CD8-positive, alpha-beta memory T cell (primary cell): ENCODE measurements at regions not wholly inside any gene's neighbourhood (a gene's known extent, or its start where the extent isn't known, plus 50 kb on each side); places are given as distances from the start of the nearest gene placed in this dataset.
A peak's percentile ranks its signal among the peaks of the same experiment; 100 is the strongest.

ENCODE experiments used
- CTCF ChIA-PET: fragments of 350-600 bp; sonication (Branson Sonifier 250); formaldehyde crosslinking; loops from one replicate; lab custom pipeline; 2021; ENCODE audit warnings: antibody characterized with exemption; lab: Charles Lee
- POLR2A ChIA-PET: fragments of 350-600 bp; sonication (Branson Sonifier 250); formaldehyde crosslinking; loops from one replicate; lab custom pipeline; 2021; ENCODE audit warnings: antibody characterized with exemption; lab: Charles Lee
- DNase-seq, 5 donors: peaks; one replicate each; pipeline versions ENCODE4 v3.0.0 to v3.0.0-alpha.2; 2020 to 2022; ENCODE audit warnings: mixed read lengths in 1 of 5
- H3K27ac ChIP-seq: one replicate; pipeline ENCODE4 v1.7.0; 2013; ENCODE audit warnings: low read depth, mild to moderate bottlenecking, low read length, moderate library complexity
- H3K27me3 ChIP-seq: 2 replicates; pipeline ENCODE4 v1.7.0; 2013; ENCODE audit warnings: low read length, mild to moderate bottlenecking; ENCODE audit not compliant: insufficient read depth, poor library complexity, severe bottlenecking
- H3K36me3 ChIP-seq: 2 replicates; pipeline ENCODE4 v1.7.0; 2013; ENCODE audit warnings: mild to moderate bottlenecking, low read length, moderate library complexity; ENCODE audit not compliant: insufficient read depth
- H3K4me1 ChIP-seq: 2 replicates; pipeline ENCODE4 v1.7.0; 2013; ENCODE audit warnings: mild to moderate bottlenecking, low read length, moderate library complexity; ENCODE audit not compliant: insufficient read depth
- H3K4me3 ChIP-seq: 2 replicates; pipeline ENCODE4 v1.7.0; 2013; ENCODE audit warnings: mild to moderate bottlenecking, low read length
- H3K9me3 ChIP-seq: 2 replicates; pipeline ENCODE4 v1.7.0; 2013; ENCODE audit warnings: mild to moderate bottlenecking, low read length
- H3K27ac Mint-ChIP-seq, 8 donors: one replicate each; pipeline ENCODE4 v1.8.0; 2020 to 2021; ENCODE audit warnings: mixed read lengths in 8 of 8, mild to moderate bottlenecking in 6 of 8, inconsistent platforms in 3 of 8, moderate library complexity in 3 of 8
- H3K27me3 Mint-ChIP-seq, 2 donors: one replicate each; pipeline ENCODE4 v1.8.0; 2020 to 2021; ENCODE audit warnings: mixed read lengths in 2 of 2, mild to moderate bottlenecking in 1 of 2, moderate library complexity in 1 of 2
- H3K36me3 Mint-ChIP-seq, 3 donors: one replicate each; pipeline ENCODE4 v1.8.0; 2020 to 2021; ENCODE audit warnings: mixed read lengths in 3 of 3, inconsistent platforms in 1 of 3, mild to moderate bottlenecking in 1 of 3
- H3K4me1 Mint-ChIP-seq, 3 donors: one replicate each; pipeline ENCODE4 v1.8.0; 2020 to 2021; ENCODE audit warnings: mixed read lengths in 3 of 3, inconsistent platforms in 1 of 3, mild to moderate bottlenecking in 1 of 3
- H3K4me3 Mint-ChIP-seq, 7 donors: one replicate each; pipeline ENCODE4 v1.8.0; 2020 to 2021; ENCODE audit warnings: mixed read lengths in 7 of 7, mild to moderate bottlenecking in 6 of 7, moderate library complexity in 4 of 7, inconsistent platforms in 2 of 7
- H3K9me3 Mint-ChIP-seq, 5 donors: one replicate each; pipeline ENCODE4 v1.8.0; 2020 to 2022; ENCODE audit warnings: mixed read lengths in 5 of 5, mild to moderate bottlenecking in 3 of 5, moderate library complexity in 2 of 5, inconsistent platforms in 1 of 5

DNA sequence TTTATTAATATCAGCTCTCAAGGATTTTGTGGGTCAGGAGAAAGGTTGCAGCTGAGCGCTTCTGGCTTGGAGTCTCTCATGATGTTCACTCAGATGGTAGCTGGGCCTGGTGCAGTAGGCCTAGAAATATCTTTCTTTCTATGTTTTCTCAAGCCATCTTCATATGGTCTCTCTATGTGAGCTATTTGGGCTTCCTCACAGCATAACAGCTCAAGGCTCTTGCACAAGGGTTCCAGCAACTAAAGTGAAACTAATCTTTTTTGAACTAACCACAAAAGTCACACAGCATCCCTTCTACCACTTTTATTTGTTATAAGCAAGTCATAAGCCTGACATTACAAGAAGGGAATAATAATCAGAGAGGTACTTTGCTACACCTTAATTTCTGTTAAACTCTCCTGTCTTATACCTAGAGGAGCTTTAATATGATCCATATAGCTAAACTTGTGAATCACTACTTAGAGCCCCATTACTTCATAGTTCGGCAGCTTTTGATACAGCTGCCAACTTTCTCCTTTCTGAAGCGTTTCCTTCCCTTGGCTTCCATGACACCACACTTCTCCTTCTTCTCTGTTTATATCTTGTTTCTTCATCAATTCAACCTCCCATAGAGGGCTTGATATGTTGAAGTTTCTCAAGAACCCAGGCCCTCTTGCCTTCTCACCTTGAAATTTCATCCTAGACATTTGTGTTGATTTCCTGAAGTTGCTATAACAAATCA, 720.2 kb downstream of the LTN1 start:
- Histone ChIP-seq H3K4me1 (no peaks in the 10 kb centered on the region), H3K36me3 (no peaks in the 10 kb centered on the region), H3K27me3 (no peaks in the 10 kb centered on the region), H3K4me3 (no peak overlapping the region), H3K27ac (no peak overlapping the region), H3K9me3 (no peaks in the 10 kb centered on the region)
- Mint-ChIP-seq H3K36me3 (no peaks in the 10 kb centered on the region), H3K9me3 (peaks cover 0 to 8% (median 1%) of the 10 kb centered on the region in 5 donors), H3K4me1 (no peaks in the 10 kb centered on the region), H3K27ac (no peak overlapping the region), H3K27me3 (no peaks in the 10 kb centered on the region), H3K4me3 (no peak overlapping the region)
- DNase-seq = no peak
- CTCF ChIA-PET = no interaction called here
- POLR2A ChIA-PET = no interaction called here

DNA sequence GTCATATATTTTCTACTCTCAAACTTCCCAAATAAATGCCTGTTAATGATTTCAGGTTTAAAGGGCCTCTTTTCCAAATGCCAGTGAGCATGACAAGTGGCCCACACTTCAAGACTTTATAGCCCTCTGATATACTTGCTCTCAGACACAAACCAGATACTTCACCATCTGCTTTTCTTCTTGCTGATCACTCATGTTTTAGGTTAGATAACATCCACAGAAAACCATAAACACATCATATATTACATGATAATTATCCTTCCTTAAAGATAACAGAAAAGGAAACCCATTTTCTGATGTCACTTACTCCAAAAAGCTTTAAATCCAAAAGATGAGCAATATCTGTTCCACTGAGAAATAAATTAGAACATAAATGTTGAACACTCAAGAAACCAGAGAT, 723.5 kb downstream of the LTN1 start:
- no peaks in the 10 kb centered on the region for H3K36me3 Mint-ChIP-seq
- no peak overlapping the region for H3K27ac ChIP-seq
- no peaks in the 10 kb centered on the region for H3K27me3 ChIP-seq
- DNase-seq = no peak
- H3K4me1 ChIP-seq = no peaks in the 10 kb centered on the region
- CTCF ChIA-PET = no interaction called here
- H3K4me3 ChIP-seq = no peak overlapping the region
- H3K27me3 Mint-ChIP-seq = no peaks in the 10 kb centered on the region
- POLR2A ChIA-PET = no interaction called here
- no peaks in the 10 kb centered on the region for H3K9me3 ChIP-seq
- H3K9me3 Mint-ChIP-seq = peaks cover 0 to 8% (median 1%) of the 10 kb centered on the region in 5 donors
- no peaks in the 10 kb centered on the region for H3K4me1 Mint-ChIP-seq
- H3K36me3 ChIP-seq = no peaks in the 10 kb centered on the region
- no peak overlapping the region for H3K27ac Mint-ChIP-seq
- H3K4me3 Mint-ChIP-seq = no peak overlapping the region

- Histone ChIP-seq H3K9me3 (no peaks in the 10 kb centered on the region), H3K4me1 (no peaks in the 10 kb centered on the region), H3K36me3 (no peaks in the 10 kb centered on the region), H3K27ac (no peak overlapping the region), H3K4me3 (no peak overlapping the region), H3K27me3 (no peaks in the 10 kb centered on the region)
- no peak overlapping the region for H3K4me3 Mint-ChIP-seq
- H3K4me1 Mint-ChIP-seq = no peaks in the 10 kb centered on the region
- CTCF ChIA-PET = no interaction called here
- DNase-seq = no peak
- POLR2A ChIA-PET = no interaction called here
- peaks cover 0 to 8% (median 1%) of the 10 kb centered on the region in 5 donors for H3K9me3 Mint-ChIP-seq
- no peaks in the 10 kb centered on the region for H3K36me3 Mint-ChIP-seq
- H3K27ac Mint-ChIP-seq = no peak overlapping the region
- H3K27me3 Mint-ChIP-seq = no peaks in the 10 kb centered on the region
Observed at GRCh38 chr21:28268685-28269084, 724.0 kb downstream of the LTN1 start.

DNA sequence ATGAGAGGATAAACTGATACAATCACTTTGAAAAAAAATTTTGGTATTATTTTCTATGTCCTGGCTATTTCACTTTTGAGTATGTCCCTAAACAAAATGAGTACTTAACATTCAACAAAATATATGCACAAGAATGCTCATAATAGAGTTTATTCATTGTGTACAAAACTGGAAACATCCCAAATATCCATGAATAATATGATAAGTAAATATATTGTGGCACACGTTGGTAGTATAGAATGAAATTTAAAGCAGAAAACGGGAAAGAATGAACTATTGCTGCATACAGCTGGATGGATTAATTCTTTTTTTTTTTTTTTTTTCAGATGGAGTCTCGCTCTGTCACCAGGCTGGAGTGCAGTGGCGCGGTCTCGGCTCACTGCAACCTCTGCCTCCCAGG, 725.2 kb downstream of the LTN1 start:
- no peaks in the 10 kb centered on the region for H3K27me3 Mint-ChIP-seq
- CTCF ChIA-PET = no interaction called here

GRCh38 chr21:28266061-28266460, 726.6 kb downstream of the LTN1 start:
- Histone ChIP-seq H3K4me3 (no peak overlapping the region), H3K27me3 (no peaks in the 10 kb centered on the region), H3K4me1 (no peaks in the 10 kb centered on the region), H3K27ac (no peak overlapping the region), H3K36me3 (no peaks in the 10 kb centered on the region), H3K9me3 (no peaks in the 10 kb centered on the region)
- Mint-ChIP-seq H3K36me3 (no peaks in the 10 kb centered on the region), H3K27ac (peak overlapping the region in 1 of 8 donors; percentile 32), H3K4me3 (no peak overlapping the region), H3K4me1 (no peaks in the 10 kb centered on the region), H3K27me3 (peaks cover 0 to 2% of the 10 kb centered on the region in 2 donors), H3K9me3 (peaks cover 0 to 8% (median 2%) of the 10 kb centered on the region in 5 donors)
- ChIA-PET CTCF (no interaction called here), POLR2A (no interaction called here)
- DNase-seq = no peak

More for the DNA sequence above, 725.2 kb downstream of the LTN1 start:
- H3K9me3 Mint-ChIP-seq = peaks cover 0 to 8% (median 1%) of the 10 kb centered on the region in 5 donors
- no peak overlapping the region for H3K4me3 Mint-ChIP-seq
- H3K4me3 ChIP-seq = no peak overlapping the region
- H3K27me3 ChIP-seq = no peaks in the 10 kb centered on the region
- no peaks in the 10 kb centered on the region for H3K9me3 ChIP-seq
- H3K4me1 Mint-ChIP-seq = no peaks in the 10 kb centered on the region
- no peaks in the 10 kb centered on the region for H3K36me3 Mint-ChIP-seq
- no peaks in the 10 kb centered on the region for H3K4me1 ChIP-seq
- DNase-seq = no peak
- H3K27ac Mint-ChIP-seq = no peak overlapping the region
- H3K36me3 ChIP-seq = no peaks in the 10 kb centered on the region
- POLR2A ChIA-PET = no interaction called here
- H3K27ac ChIP-seq = no peak overlapping the region

DNA sequence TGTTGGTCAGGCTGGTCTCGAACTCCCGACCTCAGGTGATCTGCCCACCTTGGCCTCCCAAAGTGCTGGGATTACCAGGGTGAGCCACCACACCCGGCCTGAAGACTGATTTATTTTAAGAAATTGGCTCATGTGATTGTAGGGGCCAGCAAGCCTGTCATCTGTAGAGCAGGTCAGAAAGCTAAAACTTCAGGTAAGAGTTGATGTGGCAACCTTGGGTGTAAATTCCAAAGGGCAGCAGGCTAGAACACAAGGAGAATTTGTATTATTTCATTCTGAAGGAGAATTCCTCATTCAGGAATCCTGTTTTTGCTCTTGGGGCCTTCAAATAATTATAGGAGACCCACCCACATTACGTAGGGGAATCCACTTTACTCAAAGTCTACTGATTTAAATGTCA, 728.7 kb downstream of the LTN1 start:
- Histone ChIP-seq H3K9me3 (no peaks in the 10 kb centered on the region), H3K4me1 (no peaks in the 10 kb centered on the region), H3K4me3 (no peak overlapping the region), H3K36me3 (no peaks in the 10 kb centered on the region), H3K27me3 (no peaks in the 10 kb centered on the region), H3K27ac (no peak overlapping the region)
- H3K4me1 Mint-ChIP-seq = no peaks in the 10 kb centered on the region
- no peak for DNase-seq
- H3K27ac Mint-ChIP-seq = no peak overlapping the region
- H3K27me3 Mint-ChIP-seq = peaks cover 0 to 2% of the 10 kb centered on the region in 2 donors
- POLR2A ChIA-PET = no interaction called here
- CTCF ChIA-PET = interaction anchor here (1.3 kb wide), 1 partner anchor 25 kb away, joined by 3 read pairs; no protein-coding TSS in a partner anchor
- H3K9me3 Mint-ChIP-seq = peaks cover 0 to 2% (median 0%) of the 10 kb centered on the region in 5 donors
- H3K4me3 Mint-ChIP-seq = no peak overlapping the region
- no peaks in the 10 kb centered on the region for H3K36me3 Mint-ChIP-seq

GRCh38 chr21:28261298-28261697, 731.4 kb downstream of the LTN1 start:
- Mint-ChIP-seq H3K27me3 (peaks cover 0 to 3% of the 10 kb centered on the region in 2 donors), H3K36me3 (no peaks in the 10 kb centered on the region), H3K4me1 (no peaks in the 10 kb centered on the region), H3K9me3 (peaks cover 0 to 2% (median 0%) of the 10 kb centered on the region in 5 donors), H3K4me3 (no peak overlapping the region), H3K27ac (no peak overlapping the region)
- no peaks in the 10 kb centered on the region for H3K36me3 ChIP-seq
- H3K4me1 ChIP-seq = no peaks in the 10 kb centered on the region
- no peaks in the 10 kb centered on the region for H3K27me3 ChIP-seq
- CTCF ChIA-PET = no interaction called here
- POLR2A ChIA-PET = no interaction called here
- no peak overlapping the region for H3K4me3 ChIP-seq
- H3K27ac ChIP-seq = no peak overlapping the region
- DNase-seq = no peak
- no peaks in the 10 kb centered on the region for H3K9me3 ChIP-seq

DNA sequence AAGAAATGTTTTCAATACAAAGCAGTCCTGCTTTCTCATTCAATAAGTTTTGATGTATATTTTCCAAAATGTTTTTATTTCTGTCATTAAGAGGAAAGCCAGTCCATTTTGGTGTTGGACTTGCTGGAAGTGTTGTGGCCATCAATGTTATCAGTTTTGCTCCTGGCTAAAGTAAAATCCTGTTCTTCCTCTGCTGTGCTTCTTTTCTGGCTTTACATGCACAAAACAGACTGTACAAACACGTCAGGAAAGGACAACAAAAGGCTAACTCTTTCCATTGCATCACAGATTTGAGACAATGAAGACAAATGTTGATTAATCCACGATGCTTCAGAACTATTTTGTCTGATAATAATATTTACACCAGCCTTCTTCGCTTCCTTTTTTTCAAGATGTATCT, 735.4 kb downstream of the LTN1 start:
- no peaks in the 10 kb centered on the region for H3K36me3 ChIP-seq
- no peaks in the 10 kb centered on the region for H3K27me3 ChIP-seq
- H3K4me3 ChIP-seq = no peak overlapping the region
- no peaks in the 10 kb centered on the region for H3K4me1 ChIP-seq
- POLR2A ChIA-PET = no interaction called here
- H3K27ac Mint-ChIP-seq = no peak overlapping the region
- H3K9me3 ChIP-seq = no peaks in the 10 kb centered on the region
- H3K27ac ChIP-seq = no peak overlapping the region
- H3K4me1 Mint-ChIP-seq = no peaks in the 10 kb centered on the region
- H3K9me3 Mint-ChIP-seq = peaks cover 0 to 2% (median 0%) of the 10 kb centered on the region in 5 donors
- no peak overlapping the region for H3K4me3 Mint-ChIP-seq
- peaks cover 0 to 3% of the 10 kb centered on the region in 2 donors for H3K27me3 Mint-ChIP-seq
- H3K36me3 Mint-ChIP-seq = no peaks in the 10 kb centered on the region
- CTCF ChIA-PET = no interaction called here
- no peak for DNase-seq
